ENCODE measurements at regions not wholly inside any gene's neighbourhood (a gene's known extent, or its start where the extent isn't known, plus 50 kb on each side); places are given as distances from the start of the nearest gene placed in this dataset.

DNA sequence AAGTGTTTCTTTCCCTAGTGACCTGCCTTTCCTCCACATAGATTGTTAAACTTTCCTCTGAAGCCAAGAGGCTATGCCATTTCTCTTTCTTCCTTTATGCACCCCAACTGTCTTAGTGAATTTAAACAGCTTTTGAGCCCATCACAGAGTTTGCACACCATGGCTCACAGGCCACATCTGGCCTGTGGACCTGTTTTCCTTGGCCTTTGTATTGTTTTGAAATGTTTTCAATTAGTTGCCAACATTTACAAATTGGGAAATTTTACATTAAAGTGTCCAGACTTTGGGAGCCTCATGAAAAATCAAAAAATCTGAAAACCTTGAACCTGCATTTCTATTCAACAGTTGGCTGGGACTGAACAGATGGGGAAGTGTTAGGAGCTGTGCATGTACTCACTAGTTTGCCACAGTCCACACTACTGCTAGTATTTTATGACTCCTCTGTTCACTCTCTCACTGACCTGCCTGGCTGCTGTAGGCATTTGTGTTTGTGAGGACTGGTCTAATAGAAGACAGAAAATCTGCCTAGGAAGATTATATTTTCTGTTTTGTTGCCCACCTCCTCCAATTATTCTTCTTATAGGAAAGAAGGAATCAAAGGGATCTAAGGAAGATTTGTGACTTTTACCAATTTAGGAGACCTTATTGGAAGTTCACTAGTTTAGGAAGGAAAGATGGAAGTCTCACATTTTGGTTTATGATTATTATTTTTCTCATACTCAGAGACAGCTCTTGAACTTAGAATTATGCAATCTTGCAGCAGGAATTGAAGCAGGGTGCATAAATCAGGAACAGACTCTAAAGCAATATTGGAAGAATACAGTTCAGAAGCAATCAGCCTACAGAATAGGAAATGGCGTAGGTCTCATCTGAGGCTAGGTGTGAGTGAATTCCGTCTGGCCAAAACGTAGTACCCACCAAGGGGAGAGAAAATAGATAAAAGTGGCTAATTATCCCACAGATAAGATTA lies 134.7 kb downstream of the HLX start:
- TF ChIP-seq ZFX (IDR thresholded peaks at IDR 0.05) (no peak), CTCF (conservative IDR thresholded peaks at IDR 0.05) (no peak)
- no peak overlapping the region for H3K27ac ChIP-seq

DNA sequence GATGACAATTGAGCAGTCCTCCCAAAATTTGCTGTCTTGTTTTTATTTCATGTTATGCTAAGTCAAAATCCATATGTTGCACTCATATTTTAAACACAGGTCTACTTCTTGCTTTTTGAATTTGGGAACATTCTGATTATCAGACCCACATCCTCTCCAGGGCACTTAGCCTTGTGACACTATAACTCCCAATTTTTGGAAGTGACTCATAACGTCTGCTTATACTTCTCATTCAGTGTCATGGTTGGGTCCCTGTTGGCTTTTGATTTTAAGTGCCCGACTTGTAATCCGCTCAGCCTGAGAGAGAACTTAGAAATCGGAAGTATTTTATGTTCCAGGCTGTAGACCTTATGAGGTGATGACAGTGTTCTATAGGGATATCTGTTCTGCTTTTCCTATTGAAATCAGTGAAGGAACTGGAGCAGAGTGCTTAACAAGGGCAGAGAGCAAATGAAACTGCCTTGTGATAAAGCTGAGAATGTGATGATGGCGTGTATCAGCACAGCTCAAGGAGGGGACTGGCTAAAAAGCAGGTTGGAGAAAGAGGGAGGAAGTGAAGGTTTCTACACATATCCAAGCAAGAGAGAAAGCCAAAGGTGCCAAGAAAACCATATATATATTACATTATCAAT lies 136.0 kb downstream of the HLX start:
- H3K27ac ChIP-seq = no peak overlapping the region
- TF ChIP-seq ZFX (IDR thresholded peaks at IDR 0.05) (no peak), CTCF (conservative IDR thresholded peaks at IDR 0.05) (no peak)

DNA sequence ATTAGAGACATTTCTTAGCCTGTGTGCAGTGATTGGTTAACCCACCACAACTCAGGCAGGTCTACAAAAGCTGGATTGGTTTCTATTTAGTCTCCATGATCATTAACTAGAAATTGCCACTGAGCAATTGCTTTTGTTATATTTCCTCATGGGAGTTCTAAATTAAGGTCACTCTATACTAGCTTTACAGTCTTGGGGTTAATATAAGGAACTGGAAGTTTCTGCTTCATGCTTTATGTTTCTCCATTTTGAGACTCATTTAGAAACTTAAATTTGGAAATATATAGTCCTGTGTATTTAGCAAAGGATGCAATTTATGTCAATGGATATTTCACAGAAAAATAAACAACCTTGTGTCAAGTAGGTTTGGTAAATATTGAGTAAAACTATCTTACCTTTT lies 137.5 kb downstream of the HLX start:
- H3K27ac ChIP-seq = no peak overlapping the region
- no peak for TF ChIP-seq CTCF (conservative IDR thresholded peaks at IDR 0.05)
- no peak for TF ChIP-seq ZFX (IDR thresholded peaks at IDR 0.05)

DNA sequence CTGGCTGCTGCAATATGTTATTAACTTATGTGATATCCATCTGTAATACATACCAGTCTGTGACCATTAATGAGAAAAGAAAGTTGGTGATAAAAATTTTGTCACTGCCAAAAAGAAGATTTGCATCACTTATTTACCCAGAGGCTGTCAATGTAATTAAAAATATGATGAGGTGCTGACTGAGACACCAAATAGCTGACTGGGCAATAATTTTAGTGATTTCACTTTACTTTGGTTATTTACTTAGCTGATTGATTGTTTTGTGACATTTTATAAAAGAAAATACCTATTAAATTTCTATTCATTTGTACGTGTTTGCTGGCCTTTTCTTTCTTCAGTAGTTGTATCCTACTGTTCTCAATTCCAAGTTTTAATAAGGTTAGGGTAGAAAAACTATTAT lies 139.2 kb downstream of the HLX start:
- TF ChIP-seq ZFX (IDR thresholded peaks at IDR 0.05) = no peak
- TF ChIP-seq CTCF (conservative IDR thresholded peaks at IDR 0.05) = no peak
- H3K27ac ChIP-seq = no peak overlapping the region

DNA sequence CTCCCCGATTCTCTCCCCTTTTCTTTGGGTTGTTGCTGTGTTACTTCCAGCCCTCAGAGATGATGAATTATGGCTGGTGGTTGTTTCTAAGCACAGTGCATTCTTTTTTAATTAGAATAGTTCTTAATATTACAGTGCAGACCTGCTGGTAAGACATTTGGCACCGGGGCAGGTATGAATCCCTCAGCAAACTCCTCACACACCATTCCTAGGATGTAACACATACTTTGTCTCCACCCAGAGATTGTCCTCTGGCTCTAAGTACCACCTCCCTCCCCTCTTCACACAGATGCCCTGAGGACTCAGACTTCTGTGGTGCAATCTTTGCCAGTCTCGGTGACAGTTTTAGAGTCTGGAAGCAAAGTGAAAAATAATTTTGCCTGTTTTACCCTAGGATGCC lies 143.1 kb downstream of the HLX start:
- no peak overlapping the region for H3K27ac ChIP-seq
- TF ChIP-seq CTCF (conservative IDR thresholded peaks at IDR 0.05) (no peak), ZFX (IDR thresholded peaks at IDR 0.05) (no peak)

DNA sequence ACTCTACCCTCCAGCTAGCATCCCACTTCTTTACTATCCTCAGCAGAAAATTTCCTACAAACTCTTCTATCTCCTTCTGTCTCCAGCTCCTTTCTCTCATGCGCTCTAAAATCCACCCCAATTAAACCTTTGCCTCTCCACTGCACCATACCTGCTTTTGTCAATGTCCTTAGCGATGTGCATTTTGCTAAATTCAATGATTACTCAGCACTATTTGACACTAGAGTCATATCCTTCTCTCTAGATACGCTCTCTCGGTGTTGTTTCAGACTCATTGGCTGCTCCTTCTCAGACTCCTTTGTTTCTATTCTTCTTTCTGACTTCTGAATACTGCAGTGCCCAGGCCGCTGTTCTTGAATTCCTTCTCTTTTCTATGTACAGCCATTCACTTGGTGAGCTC lies 144.2 kb downstream of the HLX start:
- TF ChIP-seq ZFX (IDR thresholded peaks at IDR 0.05) = no peak
- no peak for TF ChIP-seq CTCF (conservative IDR thresholded peaks at IDR 0.05)
- no peak overlapping the region for H3K27ac ChIP-seq

- no peak overlapping the region for H3K27ac ChIP-seq
- TF ChIP-seq CTCF (conservative IDR thresholded peaks at IDR 0.05) = no peak
- TF ChIP-seq ZFX (IDR thresholded peaks at IDR 0.05) = no peak
These were observed 146.3 kb downstream of the HLX start for GRCh38 chr1:221025501-221025900.
